ENCODE measurements at regions not wholly inside any gene's neighbourhood (a gene's known extent, or its start where the extent isn't known, plus 50 kb on each side); places are given as distances from the start of the nearest gene placed in this dataset.

DNA sequence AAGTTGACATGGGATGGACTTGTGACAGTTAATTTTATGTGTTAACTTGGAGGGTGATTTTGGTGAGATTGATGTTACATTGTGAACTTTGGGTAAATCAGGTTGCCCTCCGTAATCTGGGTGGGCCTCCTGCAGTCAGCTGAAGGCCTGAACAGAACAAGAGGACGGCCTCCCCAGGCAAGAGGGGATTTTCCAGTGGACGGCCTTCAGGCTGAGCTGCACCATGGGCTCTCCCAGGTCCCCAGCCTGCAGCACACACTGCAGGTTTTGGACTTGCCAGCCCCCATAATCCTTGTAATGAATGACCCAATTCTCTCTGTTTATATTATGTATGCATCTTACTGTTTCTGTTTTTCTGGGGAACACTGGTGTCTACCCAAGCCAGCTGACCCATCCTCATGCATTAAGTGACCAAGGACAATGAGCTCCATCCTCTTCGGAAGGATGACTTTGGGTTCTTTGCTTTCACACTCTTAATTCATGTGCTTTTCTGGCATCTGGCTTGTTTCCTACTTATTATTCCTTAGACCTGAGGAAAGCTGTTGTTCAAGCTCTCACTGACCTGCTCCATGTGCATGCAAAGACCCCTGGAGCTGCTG is 64.2 kb downstream of the DACT2 start:
- no peak for DNase-seq (ENCODE audit: insufficient read length, low spot score)
- no peak for TF ChIP-seq TAF1 (IDR thresholded peaks at IDR 0.05; ENCODE audit: low read depth, low read length)
- TF ChIP-seq POLR2A (IDR thresholded peaks at IDR 0.05; ENCODE audit: low read depth, low read length), result no peak
- no peak for FAIRE-seq

DNA sequence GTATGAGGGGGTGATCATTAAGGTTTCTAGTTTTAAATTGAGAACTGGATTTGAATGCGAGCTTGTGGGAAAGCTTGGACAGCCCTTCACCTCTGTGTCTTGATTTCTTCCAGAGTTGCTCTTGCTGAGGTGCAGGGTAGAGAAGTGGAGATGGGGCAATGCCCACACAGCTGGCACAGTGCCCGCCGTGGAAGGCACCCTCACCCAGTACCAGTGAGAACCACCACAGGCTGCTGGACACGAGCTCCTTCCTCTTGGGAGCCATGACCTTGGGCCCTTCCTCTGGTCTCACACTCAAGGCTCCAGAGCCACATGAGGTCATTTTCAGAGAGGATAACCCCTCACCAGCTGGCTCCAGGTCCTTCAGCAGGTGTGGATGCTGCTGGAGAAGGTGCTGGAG is 67.3 kb downstream of the DACT2 start:
- DNase-seq (ENCODE audit: insufficient read length, low spot score), result no peak
- no peak for FAIRE-seq
- no peak for TF ChIP-seq POLR2AphosphoS5 (IDR thresholded peaks at IDR 0.05; ENCODE audit: low read depth, low read length)
- no peak for TF ChIP-seq POLR2A (IDR thresholded peaks at IDR 0.05; ENCODE audit: low read depth, low read length)
- TF ChIP-seq POU2F2 (IDR thresholded peaks at IDR 0.05; ENCODE audit: low read depth, low read length), result no peak
- no peak for TF ChIP-seq SPI1 (IDR thresholded peaks at IDR 0.05; ENCODE audit: low read depth, low read length)

DNA sequence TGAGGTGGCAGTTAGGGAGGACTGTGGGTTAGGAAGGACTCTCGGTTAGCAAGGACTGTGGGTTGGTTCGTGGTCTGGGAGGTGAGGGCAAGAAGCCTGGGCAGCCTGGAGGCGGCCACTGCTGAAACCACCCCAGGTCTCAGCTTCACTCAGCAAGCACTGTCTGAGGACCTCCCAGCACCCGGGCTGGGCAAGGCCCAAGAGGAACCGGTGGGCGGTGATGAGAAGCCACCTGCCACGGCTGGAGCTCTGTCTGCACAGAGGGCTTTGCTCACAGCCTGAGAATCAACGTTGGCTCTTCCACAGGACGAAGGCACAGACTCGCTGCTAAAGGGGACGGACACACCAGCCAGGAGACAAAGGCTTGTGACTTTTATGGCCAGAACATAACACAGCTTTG is 69.3 kb downstream of the DACT2 start:
- FAIRE-seq (no peak), DNase-seq (ENCODE audit: insufficient read length, low spot score) (no peak)
- TF ChIP-seq PAX5 (IDR thresholded peaks at IDR 0.05; ENCODE audit: insufficient read depth, low read length, severe bottlenecking) (no peak), POLR2AphosphoS5 (IDR thresholded peaks at IDR 0.05; ENCODE audit: low read depth, low read length) (no peak), TAF1 (IDR thresholded peaks at IDR 0.05; ENCODE audit: low read depth, low read length) (no peak), POU2F2 (IDR thresholded peaks at IDR 0.05; ENCODE audit: low read depth, low read length) (no peak), SPI1 (IDR thresholded peaks at IDR 0.05; ENCODE audit: low read depth, low read length) (no peak), POLR2A (IDR thresholded peaks at IDR 0.05; ENCODE audit: low read depth, low read length) (no peak)

DNA sequence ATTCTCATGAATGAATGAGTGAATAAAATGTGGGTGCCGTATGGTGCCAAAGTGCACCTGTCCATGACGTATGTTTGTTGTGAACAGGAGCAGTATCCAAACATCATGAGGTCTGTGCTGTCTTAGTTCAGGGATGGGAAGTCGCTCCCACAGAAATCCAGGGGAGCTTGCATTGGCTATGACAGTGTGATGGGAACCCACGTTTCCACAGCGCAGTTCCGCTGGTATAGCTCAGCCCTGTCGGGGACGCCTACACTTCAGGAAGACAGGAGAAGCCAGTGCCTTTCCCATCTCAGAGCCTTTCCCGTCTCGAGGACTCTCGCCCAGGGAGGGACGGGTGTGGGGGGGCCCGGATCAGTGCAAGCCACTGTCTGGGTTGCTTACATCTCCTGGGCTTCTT is 69.8 kb downstream of the DACT2 start:
- FAIRE-seq, result no peak
- no peak for DNase-seq (ENCODE audit: insufficient read length, low spot score)
- TF ChIP-seq POU2F2 (IDR thresholded peaks at IDR 0.05; ENCODE audit: low read depth, low read length) (no peak), POLR2AphosphoS5 (IDR thresholded peaks at IDR 0.05; ENCODE audit: low read depth, low read length) (no peak), POLR2A (IDR thresholded peaks at IDR 0.05; ENCODE audit: low read depth, low read length) (no peak)

DNA sequence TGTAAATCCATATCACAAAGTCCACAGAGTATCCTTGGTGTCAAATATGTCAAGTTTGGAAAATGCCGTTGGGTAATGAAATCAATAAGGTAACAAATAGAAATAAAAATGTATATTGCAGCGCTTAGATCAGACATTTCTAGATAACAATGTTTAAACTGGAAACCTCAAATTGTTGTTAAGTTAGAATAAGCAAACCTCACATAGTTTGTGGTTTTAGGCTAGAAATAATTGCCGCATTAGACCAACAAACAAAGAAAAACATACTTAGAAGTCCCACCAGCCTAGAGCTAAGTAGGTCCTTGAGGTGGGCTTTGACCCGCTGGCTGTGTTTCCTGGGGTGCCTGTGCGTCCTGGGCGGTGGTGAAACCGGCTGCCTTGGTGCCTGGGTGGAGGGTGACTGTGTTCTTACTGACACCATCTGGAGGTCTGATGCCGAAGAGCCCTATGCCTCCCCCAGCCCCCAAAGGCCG is 71.4 kb downstream of the DACT2 start:
- TF ChIP-seq SPI1 (IDR thresholded peaks at IDR 0.05; ENCODE audit: low read depth, low read length), result no peak
- TF ChIP-seq POLR2A (IDR thresholded peaks at IDR 0.05; ENCODE audit: low read depth, low read length), result no peak
- no peak for TF ChIP-seq POU2F2 (IDR thresholded peaks at IDR 0.05; ENCODE audit: low read depth, low read length)
- no peak for TF ChIP-seq PAX5 (IDR thresholded peaks at IDR 0.05; ENCODE audit: insufficient read depth, low read length, severe bottlenecking)
- FAIRE-seq, result no peak
- no peak for DNase-seq (ENCODE audit: insufficient read length, low spot score)

DNA sequence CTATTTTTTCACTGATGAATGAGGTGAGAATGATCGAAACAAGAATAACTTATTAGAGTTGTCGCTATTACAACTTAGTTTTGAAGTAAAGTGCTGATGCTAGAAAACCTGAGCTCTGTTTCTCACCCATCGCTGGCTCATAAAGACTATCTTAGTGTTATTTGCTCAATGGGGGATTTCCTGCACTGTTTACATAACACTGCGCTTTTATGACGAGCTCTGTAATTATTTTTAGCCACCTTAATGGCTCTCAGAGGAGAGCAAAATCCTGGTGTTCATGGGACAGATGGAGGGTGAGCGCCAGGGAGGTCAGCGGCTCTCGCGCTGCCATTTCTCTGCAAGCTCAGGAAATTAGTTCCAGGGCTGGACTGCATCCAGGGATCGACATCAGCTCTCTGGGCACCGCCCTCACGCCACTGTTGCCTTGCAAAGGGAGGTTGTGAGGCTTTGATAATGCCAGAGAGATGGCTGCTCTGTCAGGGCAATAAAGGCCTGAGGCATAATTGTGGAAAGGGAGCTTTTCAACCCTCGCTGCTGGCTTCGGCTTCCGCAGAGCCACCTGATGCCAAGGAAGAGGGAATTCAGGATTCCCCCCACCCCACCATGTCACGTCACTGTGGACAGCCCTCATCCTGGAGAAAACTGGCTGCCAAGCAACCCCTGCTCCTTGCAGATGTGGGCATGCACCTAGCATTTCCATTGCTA is 72.0 kb downstream of the DACT2 start:
- DNase-seq (ENCODE audit: insufficient read length, low spot score) (no peak), FAIRE-seq (no peak)
- TF ChIP-seq POU2F2 (IDR thresholded peaks at IDR 0.05; ENCODE audit: low read depth, low read length) (no peak), POLR2A (IDR thresholded peaks at IDR 0.05; ENCODE audit: low read depth, low read length) (no peak), PAX5 (IDR thresholded peaks at IDR 0.05; ENCODE audit: insufficient read depth, low read length, severe bottlenecking) (no peak), POLR2AphosphoS5 (IDR thresholded peaks at IDR 0.05; ENCODE audit: low read depth, low read length) (no peak), TAF1 (IDR thresholded peaks at IDR 0.05; ENCODE audit: low read depth, low read length) (no peak), SPI1 (IDR thresholded peaks at IDR 0.05; ENCODE audit: low read depth, low read length) (no peak)

DNA sequence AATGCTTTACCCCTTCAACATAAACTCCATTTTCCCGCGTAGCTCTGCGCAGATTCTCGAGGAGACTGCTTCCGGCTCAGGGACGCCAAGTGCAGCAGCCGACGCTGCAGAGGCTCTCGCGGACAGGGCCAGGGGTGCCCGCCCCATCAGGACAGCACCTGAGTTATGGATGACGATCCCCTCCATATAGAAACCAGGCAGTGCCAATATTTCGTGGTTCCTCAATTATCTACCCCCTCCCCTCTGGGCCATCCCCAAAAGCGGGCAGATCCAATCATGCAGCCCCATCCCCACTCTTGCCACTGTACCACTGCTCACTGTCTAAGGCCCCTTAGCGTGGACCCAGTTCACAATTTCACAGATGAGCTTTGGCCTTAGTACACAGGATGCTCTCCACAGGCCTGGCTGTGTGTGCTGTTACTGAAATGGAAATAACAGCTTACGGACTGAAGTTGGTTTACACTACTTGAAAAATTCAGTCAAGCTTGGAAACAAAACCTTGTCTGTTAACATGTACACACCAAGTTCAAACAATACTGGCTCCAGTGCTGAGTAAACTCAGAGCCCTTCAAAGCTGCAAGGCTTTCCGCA is 74.5 kb downstream of the DACT2 start:
- DNase-seq (ENCODE audit: insufficient read length, low spot score), result no peak
- no peak for FAIRE-seq
- TF ChIP-seq POLR2A (IDR thresholded peaks at IDR 0.05; ENCODE audit: low read depth, low read length), result no peak
- TF ChIP-seq TAF1 (IDR thresholded peaks at IDR 0.05; ENCODE audit: low read depth, low read length), result no peak

DNA sequence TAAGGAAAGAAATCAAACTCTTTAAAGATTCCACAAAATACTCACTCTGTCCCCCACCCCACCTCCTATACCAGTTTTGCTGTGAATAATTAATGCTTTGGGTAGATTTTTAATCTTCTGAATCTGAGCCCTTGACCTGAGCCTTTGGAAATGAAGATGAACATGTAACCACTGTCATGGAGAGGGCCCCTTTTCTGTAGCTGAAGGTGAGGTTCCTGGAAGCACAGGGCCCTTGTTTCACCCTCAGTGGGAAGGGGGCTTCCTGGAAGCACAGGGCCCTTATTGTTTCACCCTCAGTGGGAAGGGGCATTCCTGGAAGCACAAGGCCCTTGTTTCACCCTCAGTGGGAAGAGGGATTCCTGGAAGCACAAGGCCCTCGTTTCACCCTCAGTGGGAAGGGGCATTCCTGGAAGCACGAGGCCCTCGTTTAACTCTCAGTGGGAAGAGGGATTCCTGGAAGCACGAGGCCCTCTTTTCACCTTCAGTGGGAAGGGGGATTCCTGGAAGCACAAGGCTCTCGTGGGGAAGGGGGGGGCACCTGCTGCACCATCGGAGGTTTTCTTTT is 75.7 kb downstream of the DACT2 start:
- TF ChIP-seq POLR2AphosphoS5 (IDR thresholded peaks at IDR 0.05; ENCODE audit: low read depth, low read length) (no peak), SPI1 (IDR thresholded peaks at IDR 0.05; ENCODE audit: low read depth, low read length) (no peak), POU2F2 (IDR thresholded peaks at IDR 0.05; ENCODE audit: low read depth, low read length) (no peak), TAF1 (IDR thresholded peaks at IDR 0.05; ENCODE audit: low read depth, low read length) (no peak), PAX5 (IDR thresholded peaks at IDR 0.05; ENCODE audit: insufficient read depth, low read length, severe bottlenecking) (no peak), POLR2A (IDR thresholded peaks at IDR 0.05; ENCODE audit: low read depth, low read length) (no peak)
- FAIRE-seq (no peak), DNase-seq (ENCODE audit: insufficient read length, low spot score) (no peak)

DNA sequence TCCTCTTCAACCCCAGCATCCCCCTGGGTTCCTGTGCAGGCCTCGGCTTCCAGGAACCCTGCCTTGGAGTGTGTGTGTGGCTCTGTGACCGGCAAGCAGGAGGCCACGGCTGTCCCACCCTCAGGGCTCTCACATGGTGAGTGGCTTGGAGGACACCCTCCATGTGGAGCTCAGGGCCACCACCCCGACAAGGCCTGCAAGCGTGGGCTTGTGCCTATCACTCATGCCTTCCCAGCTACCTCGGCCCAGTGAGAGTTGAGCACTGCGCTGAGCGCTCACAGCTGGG is 76.7 kb downstream of the DACT2 start:
- FAIRE-seq, result no peak
- TF ChIP-seq TAF1 (IDR thresholded peaks at IDR 0.05; ENCODE audit: low read depth, low read length) (no peak), POLR2A (IDR thresholded peaks at IDR 0.05; ENCODE audit: low read depth, low read length) (no peak), SPI1 (IDR thresholded peaks at IDR 0.05; ENCODE audit: low read depth, low read length) (no peak), PAX5 (IDR thresholded peaks at IDR 0.05; ENCODE audit: insufficient read depth, low read length, severe bottlenecking) (no peak), POU2F2 (IDR thresholded peaks at IDR 0.05; ENCODE audit: low read depth, low read length) (no peak), POLR2AphosphoS5 (IDR thresholded peaks at IDR 0.05; ENCODE audit: low read depth, low read length) (no peak)
- DNase-seq (ENCODE audit: insufficient read length, low spot score), result no peak
